ENCODE measurements at regions not wholly inside any gene's neighbourhood (a gene's known extent, or its start where the extent isn't known, plus 50 kb on each side); places are given as distances from the start of the nearest gene placed in this dataset.

DNA sequence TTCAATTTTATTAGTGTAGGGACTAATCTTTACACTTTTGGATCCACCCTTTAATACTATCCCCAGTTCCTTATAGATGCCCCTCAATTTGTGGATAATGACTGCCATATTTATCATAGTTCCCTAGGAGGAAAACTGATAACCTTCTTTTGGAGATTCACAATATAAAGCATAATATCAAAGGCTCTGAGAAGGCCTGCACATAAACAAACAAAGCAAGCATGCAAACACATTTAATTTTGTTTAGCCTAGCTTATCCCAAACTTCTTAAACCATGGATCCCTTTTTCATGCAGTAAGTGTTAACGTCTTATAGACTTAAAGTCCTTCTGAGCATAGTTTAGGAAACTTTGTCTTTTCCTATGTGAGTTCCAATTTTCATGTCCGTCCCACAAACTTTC is 290.4 kb upstream of the TBX3 start:
- intact Hi-C loops (cut with DNase I; ENCODE audit: low total_unique reads): no loop called here
- H3K27me3 ChIP-seq: no peaks in the 10 kb centered on the region
- no peak for TF ChIP-seq POLR2A (IDR thresholded peaks at IDR 0.05)
- no peak for TF ChIP-seq POLR2AphosphoS5 (IDR thresholded peaks at IDR 0.05)
- TF ChIP-seq, protein P1, sequence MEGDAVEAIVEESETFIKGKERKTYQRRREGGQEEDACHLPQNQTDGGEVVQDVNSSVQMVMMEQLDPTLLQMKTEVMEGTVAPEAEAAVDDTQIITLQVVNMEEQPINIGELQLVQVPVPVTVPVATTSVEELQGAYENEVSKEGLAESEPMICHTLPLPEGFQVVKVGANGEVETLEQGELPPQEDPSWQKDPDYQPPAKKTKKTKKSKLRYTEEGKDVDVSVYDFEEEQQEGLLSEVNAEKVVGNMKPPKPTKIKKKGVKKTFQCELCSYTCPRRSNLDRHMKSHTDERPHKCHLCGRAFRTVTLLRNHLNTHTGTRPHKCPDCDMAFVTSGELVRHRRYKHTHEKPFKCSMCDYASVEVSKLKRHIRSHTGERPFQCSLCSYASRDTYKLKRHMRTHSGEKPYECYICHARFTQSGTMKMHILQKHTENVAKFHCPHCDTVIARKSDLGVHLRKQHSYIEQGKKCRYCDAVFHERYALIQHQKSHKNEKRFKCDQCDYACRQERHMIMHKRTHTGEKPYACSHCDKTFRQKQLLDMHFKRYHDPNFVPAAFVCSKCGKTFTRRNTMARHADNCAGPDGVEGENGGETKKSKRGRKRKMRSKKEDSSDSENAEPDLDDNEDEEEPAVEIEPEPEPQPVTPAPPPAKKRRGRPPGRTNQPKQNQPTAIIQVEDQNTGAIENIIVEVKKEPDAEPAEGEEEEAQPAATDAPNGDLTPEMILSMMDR (IDR thresholded peaks at IDR 0.05): no peak
- H3K36me3 ChIP-seq: no peaks in the 10 kb centered on the region
- no peak overlapping the region for H3K27ac ChIP-seq
- H3K4me3 ChIP-seq: no peak overlapping the region
- H3K4me1 ChIP-seq: no peaks in the 10 kb centered on the region
- no peak for DNase-seq (ENCODE audit: low spot score in 2 of 2)
- H3K9me3 ChIP-seq: no peaks in the 10 kb centered on the region

DNA sequence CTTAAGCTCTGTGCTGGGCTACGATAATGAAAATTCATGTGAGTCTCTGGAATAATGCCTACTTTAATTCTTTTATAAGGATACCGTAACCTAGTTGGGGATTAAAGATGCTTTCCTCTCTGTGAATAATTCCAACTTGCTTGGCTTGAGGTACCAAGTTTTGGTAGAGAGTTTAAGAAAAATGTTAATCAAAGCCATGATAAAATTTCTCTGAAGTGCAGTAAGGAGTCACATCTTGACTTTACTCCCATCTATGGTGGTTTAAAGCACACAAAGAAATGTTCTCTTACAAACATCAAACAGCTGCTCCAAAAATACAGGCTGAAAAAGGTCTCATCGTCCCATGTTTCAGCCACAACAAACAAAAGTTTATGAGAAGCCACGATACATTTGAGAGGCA is 284.8 kb upstream of the TBX3 start:
- DNase-seq (ENCODE audit: low spot score in 2 of 2): no peak
- Histone ChIP-seq H3K27ac (no peak overlapping the region), H3K4me3 (no peak overlapping the region), H3K9me3 (no peaks in the 10 kb centered on the region), H3K4me1 (no peaks in the 10 kb centered on the region), H3K27me3 (no peaks in the 10 kb centered on the region), H3K36me3 (no peaks in the 10 kb centered on the region)
- intact Hi-C loops (cut with DNase I; ENCODE audit: low total_unique reads): no loop called here
- TF ChIP-seq POLR2A (IDR thresholded peaks at IDR 0.05): no peak
- TF ChIP-seq, protein P1 (IDR thresholded peaks at IDR 0.05): no peak

DNA sequence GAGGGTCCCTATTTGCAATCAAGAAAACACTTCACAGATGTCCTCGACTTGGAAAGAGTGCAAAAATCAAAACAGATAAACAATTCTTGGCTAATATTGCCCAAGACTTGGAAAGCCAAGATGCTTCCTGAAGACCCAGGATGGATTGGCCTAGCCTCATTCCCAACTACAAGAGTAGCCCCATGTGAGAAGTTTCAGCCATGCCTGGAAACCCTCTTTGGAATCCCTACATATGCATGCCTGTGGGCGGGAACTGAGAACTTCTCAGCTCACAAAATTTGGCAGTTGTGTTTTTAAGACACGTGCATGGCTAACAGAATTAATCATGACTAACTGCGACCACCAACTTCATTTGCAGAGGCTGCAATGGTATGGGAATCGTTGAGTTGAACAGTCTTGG is 283.2 kb upstream of the TBX3 start:
- Histone ChIP-seq H3K36me3 (no peaks in the 10 kb centered on the region), H3K9me3 (no peaks in the 10 kb centered on the region), H3K4me3 (no peak overlapping the region), H3K27me3 (no peaks in the 10 kb centered on the region), H3K4me1 (no peaks in the 10 kb centered on the region), H3K27ac (no peak overlapping the region)
- TF ChIP-seq POLR2A (IDR thresholded peaks at IDR 0.05): no peak
- TF ChIP-seq, protein P1 (IDR thresholded peaks at IDR 0.05): no peak
- no peak for TF ChIP-seq POLR2AphosphoS5 (IDR thresholded peaks at IDR 0.05)
- intact Hi-C loops (cut with DNase I; ENCODE audit: low total_unique reads): no loop called here
- no peak for DNase-seq (ENCODE audit: low spot score in 2 of 2)

DNA sequence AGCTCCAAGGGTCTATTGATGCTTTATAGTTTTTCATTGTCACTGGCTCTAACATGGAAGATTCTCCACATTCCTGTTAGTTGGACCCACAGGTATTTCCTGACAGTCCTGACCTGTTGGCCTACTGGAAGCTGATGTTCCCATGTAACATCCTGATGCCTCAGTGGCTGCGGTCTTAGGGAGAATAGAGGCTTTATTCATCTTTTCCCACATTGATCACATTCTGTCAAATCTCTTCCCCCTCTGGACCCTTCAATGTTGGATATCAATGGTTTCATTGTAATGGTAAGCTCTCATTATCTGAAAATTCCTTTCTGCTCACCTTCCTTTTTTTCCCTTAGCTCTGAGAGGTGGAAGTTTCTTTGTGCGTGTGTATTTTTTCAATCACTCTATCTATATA is 280.9 kb upstream of the TBX3 start:
- no peak overlapping the region for H3K27ac ChIP-seq
- no peaks in the 10 kb centered on the region for H3K27me3 ChIP-seq
- no peak for TF ChIP-seq POLR2AphosphoS5 (IDR thresholded peaks at IDR 0.05)
- TF ChIP-seq POLR2A (IDR thresholded peaks at IDR 0.05): no peak
- no peaks in the 10 kb centered on the region for H3K9me3 ChIP-seq
- intact Hi-C loops (cut with DNase I; ENCODE audit: low total_unique reads): no loop called here
- no peaks in the 10 kb centered on the region for H3K36me3 ChIP-seq
- H3K4me3 ChIP-seq: no peak overlapping the region
- H3K4me1 ChIP-seq: no peaks in the 10 kb centered on the region
- DNase-seq (ENCODE audit: low spot score in 2 of 2): no peak

DNA sequence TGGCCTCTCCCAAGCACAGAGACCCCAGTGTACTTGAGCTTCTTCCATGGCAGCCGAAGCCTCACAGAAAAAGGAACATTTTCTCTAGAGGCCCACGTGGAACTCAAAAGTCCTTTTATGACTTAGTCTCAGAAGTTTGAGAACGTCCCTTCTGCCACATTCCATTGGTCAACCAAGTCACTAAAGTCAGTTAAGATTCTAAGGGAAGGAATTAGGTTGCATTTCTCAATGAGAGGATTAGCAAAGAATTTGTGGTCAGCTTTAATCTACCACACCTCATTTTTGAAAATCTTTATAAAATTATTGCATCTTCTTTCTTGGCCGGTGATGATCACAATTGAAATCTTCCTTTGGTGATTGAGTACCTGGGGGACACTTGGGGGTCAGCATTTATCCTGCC is 279.9 kb upstream of the TBX3 start:
- no peak overlapping the region for H3K4me3 ChIP-seq
- H3K27ac ChIP-seq: no peak overlapping the region
- no peaks in the 10 kb centered on the region for H3K4me1 ChIP-seq
- no peaks in the 10 kb centered on the region for H3K36me3 ChIP-seq
- H3K27me3 ChIP-seq: no peaks in the 10 kb centered on the region
- H3K9me3 ChIP-seq: no peaks in the 10 kb centered on the region
- intact Hi-C loops (cut with DNase I; ENCODE audit: low total_unique reads): no loop called here
- DNase-seq (ENCODE audit: low spot score in 2 of 2): no peak
- no peak for TF ChIP-seq POLR2A (IDR thresholded peaks at IDR 0.05)
- TF ChIP-seq, protein P1 (IDR thresholded peaks at IDR 0.05): no peak
- TF ChIP-seq POLR2AphosphoS5 (IDR thresholded peaks at IDR 0.05): no peak

DNA sequence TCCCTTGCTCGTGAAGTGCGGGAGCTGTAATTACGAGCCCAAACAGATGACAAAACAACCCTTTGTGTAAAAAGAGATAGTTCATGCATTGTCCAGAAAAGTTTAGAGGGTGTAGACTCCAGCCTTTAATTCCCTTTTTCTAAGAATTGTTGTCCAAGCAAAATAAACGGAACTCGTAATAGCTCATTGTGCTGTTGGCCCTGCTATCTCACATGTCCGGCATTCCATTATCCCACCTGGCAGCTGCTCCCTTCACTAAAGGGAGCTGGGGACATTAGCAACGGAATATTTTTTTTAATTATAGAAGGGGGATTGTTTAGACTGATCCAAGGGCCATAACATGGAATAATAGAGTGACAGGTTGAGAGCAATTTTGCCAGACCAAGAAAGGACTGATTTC is 277.5 kb upstream of the TBX3 start:
- intact Hi-C loops (cut with DNase I; ENCODE audit: low total_unique reads): no loop called here
- no peak overlapping the region for H3K27ac ChIP-seq
- DNase-seq (ENCODE audit: low spot score in 2 of 2): no peak
- no peaks in the 10 kb centered on the region for H3K4me1 ChIP-seq
- no peak for TF ChIP-seq POLR2A (IDR thresholded peaks at IDR 0.05)
- TF ChIP-seq, protein P1 (IDR thresholded peaks at IDR 0.05): no peak
- TF ChIP-seq POLR2AphosphoS5 (IDR thresholded peaks at IDR 0.05): no peak
- H3K36me3 ChIP-seq: no peaks in the 10 kb centered on the region
- no peaks in the 10 kb centered on the region for H3K27me3 ChIP-seq
- no peaks in the 10 kb centered on the region for H3K9me3 ChIP-seq
- H3K4me3 ChIP-seq: no peak overlapping the region
